Lung (tissue), 11 donors: ENCODE measurements at regions not wholly inside any gene's neighbourhood (a gene's known extent, or its start where the extent isn't known, plus 50 kb on each side); places are given as distances from the start of the nearest gene placed in this dataset.
"Not testable (repeated sequence)": the region's sequence is repeated elsewhere in the genome, so short reads cannot be mapped to it uniquely, and the experiment has no call there.

Experiments used
- ATAC-seq: fragments of 200-7000 bp; cut with Tn5 transposase; one replicate; pipeline ENCODE4 v1.9.1; 2020; ENCODE audit warnings: moderate number of reproducible peaks; ENCODE audit not compliant: insufficient read depth, low FRiP score
- DNase-seq, 3 donors: peaks; one replicate each; pipeline ENCODE4 v3.0.0-alpha.2; 2013 to 2017
- H3K27ac ChIP-seq, 2 donors: one replicate each; pipeline ENCODE4 v1.5.1; 2013; ENCODE audit warnings: mild to moderate bottlenecking in 2 of 2, moderate library complexity in 2 of 2, control low read depth in 1 of 2, inconsistent platforms in 1 of 2, low read depth in 1 of 2, low read length in 1 of 2
- H3K27me3 ChIP-seq, 3 donors: one replicate each; pipeline ENCODE4 v1.5.1; 2013; ENCODE audit warnings: low read length in 2 of 3; ENCODE audit not compliant: control insufficient read depth in 3 of 3, insufficient read depth in 3 of 3
- H3K36me3 ChIP-seq, 4 donors: one replicate each; pipeline ENCODE4 v1.5.1; 2013; ENCODE audit warnings: low read length in 4 of 4, mild to moderate bottlenecking in 1 of 4, moderate library complexity in 1 of 4; ENCODE audit not compliant: control insufficient read depth in 4 of 4, insufficient read depth in 4 of 4
- H3K4me1 ChIP-seq, 5 donors: one replicate each; pipeline ENCODE4 v1.5.1; 2013; ENCODE audit warnings: low read length in 5 of 5, mild to moderate bottlenecking in 2 of 5, moderate library complexity in 1 of 5; ENCODE audit not compliant: control insufficient read depth in 5 of 5, insufficient read depth in 5 of 5
- H3K4me3 ChIP-seq: one replicate; pipeline ENCODE4 v1.5.1; 2013; ENCODE audit warnings: mild to moderate bottlenecking, control low read depth, moderate library complexity
- H3K9ac ChIP-seq, 2 donors: one replicate each; pipeline ENCODE4 v1.5.1; 2013; ENCODE audit warnings: low read length in 2 of 2, control low read depth in 1 of 2; ENCODE audit not compliant: insufficient read depth in 1 of 2
- H3K9me3 ChIP-seq, 4 donors: one replicate each; pipeline ENCODE4 v1.5.1; 2013; ENCODE audit warnings: low read length in 3 of 4, mild to moderate bottlenecking in 1 of 4, moderate library complexity in 1 of 4; ENCODE audit not compliant: control insufficient read depth in 4 of 4, insufficient read depth in 3 of 4
- WGBS, 2 donors: extraction: QIAGEN DNeasy Blood & Tissue Kit; methylation state at CpG; one replicate each; pipeline ENCODE4 v1.1.7; 2013; 5-methylcytosine and 5-hydroxymethylcytosine counted together
- TF ChIP-seq, protein P1 (sequence below): IDR thresholded peaks from 2 replicates; pipeline ENCODE4 v1.5.1; 2012; ENCODE audit warnings: mild to moderate bottlenecking; ENCODE audit errors: control extremely low read depth, extremely low read depth
- donor health status: control.
- donor health status: control.
- donor health status: Bipolar disorder and iron deficiency.
- donor health status: healthy.
- donor health status: DM: yes; HTN: yes; CAD: no.

DNA sequence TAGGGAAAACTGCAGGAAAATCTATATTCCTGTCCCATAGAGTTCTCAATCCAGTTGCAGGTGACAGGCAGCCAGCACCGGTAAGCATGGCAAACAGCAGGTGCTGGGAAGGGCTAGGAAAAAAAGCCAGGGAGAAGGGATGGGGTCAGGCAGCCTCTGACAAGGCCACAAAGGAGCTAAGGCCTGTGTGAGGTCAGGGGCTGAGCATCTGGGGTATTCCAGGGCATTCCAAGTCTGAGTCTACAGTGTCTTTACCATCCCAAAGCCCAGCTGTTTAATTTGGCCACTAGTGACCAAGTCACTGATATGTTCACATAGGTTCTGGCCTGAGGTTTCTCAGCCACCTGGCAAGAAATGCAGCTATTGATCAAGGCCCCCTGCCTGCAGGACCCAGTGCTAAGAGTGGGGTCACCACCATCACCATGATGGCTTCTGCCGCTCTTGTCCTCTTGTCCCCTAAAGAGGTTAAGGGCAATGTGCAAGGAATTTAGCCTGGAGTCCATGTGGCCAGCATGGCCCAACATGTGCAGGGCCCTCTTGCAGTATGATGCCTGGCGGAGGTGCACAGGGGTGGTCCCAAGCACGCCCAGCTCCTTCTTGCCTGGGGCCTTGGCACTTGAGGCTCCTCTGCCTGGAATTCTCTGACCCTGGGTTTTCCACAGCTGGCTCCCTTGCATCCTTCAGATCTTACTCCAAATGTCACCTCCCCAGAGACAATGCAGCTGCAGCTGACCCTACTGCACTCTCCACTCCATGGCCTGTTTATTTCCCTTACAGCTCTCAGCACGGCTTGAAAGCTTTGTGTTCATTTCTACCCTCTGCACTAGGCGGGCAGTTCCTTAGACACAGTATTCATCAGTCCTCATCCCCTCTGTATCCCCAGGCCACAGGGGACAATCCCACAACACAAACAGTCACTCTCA is 213.1 kb downstream of the MSX2 start:
- TF ChIP-seq, protein P1, sequence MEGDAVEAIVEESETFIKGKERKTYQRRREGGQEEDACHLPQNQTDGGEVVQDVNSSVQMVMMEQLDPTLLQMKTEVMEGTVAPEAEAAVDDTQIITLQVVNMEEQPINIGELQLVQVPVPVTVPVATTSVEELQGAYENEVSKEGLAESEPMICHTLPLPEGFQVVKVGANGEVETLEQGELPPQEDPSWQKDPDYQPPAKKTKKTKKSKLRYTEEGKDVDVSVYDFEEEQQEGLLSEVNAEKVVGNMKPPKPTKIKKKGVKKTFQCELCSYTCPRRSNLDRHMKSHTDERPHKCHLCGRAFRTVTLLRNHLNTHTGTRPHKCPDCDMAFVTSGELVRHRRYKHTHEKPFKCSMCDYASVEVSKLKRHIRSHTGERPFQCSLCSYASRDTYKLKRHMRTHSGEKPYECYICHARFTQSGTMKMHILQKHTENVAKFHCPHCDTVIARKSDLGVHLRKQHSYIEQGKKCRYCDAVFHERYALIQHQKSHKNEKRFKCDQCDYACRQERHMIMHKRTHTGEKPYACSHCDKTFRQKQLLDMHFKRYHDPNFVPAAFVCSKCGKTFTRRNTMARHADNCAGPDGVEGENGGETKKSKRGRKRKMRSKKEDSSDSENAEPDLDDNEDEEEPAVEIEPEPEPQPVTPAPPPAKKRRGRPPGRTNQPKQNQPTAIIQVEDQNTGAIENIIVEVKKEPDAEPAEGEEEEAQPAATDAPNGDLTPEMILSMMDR, result no peak
- H3K36me3 ChIP-seq, result no peaks in the 10 kb centered on the region
- H3K9ac ChIP-seq, result no peak overlapping the region
- H3K4me3 ChIP-seq, result no peak overlapping the region
- peaks cover 0 to 9% (median 2%) of the 10 kb centered on the region in 3 donors for H3K27me3 ChIP-seq
- peaks cover 0 to 6% (median 0%) of the 10 kb centered on the region in 4 donors for H3K9me3 ChIP-seq
- no peak overlapping the region for H3K27ac ChIP-seq
- H3K4me1 ChIP-seq, result peaks cover 0 to 1% (median 0%) of the 10 kb centered on the region in 5 donors
- ATAC-seq, result no peak
- 77 to 83% methylated on average over 6 of the region's 6 CpGs for WGBS, 2 donors
- DNase-seq, result no peak

DNA sequence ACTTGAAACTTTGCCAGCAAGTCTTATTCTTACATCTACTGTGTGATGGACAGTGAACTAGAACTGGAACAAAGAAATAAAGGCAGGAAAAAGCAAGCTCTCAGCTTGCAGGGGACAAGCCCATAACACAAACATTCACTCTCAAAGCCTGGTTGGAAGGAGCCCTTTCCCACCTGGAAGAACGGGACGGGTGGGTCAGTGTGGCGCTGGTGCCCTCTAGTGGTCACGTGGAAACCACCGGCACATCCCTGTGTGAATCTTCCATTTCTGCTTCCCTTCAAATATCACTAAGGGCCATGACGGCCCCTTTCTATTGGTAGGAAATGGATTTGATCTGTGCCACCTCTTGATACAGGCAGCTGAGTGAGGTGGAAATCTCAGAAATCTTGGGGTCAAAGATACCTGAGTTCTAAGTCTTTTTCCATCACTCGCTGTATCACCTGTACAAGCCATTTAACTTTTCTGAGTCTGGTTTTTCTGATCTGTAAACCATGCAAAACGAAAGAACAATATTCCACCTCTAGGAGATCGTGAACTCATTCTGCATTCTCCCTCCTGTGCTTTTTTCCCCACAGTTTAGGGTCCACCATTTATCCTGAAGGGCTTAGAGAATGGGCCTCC is 211.6 kb downstream of the MSX2 start:
- DNase-seq (peak; percentile 73 to 77 (median 77)), ATAC-seq (peak; percentile 51)
- 21 to 25% methylated on average over 9 of the region's 9 CpGs for WGBS, 2 donors
- H3K36me3 ChIP-seq, result no peaks in the 10 kb centered on the region
- H3K27me3 ChIP-seq, result peaks cover 0 to 6% (median 2%) of the 10 kb centered on the region in 3 donors
- peaks cover 0 to 7% (median 0%) of the 10 kb centered on the region in 4 donors for H3K9me3 ChIP-seq
- H3K27ac ChIP-seq, result no peak overlapping the region
- H3K4me3 ChIP-seq, result no peak overlapping the region
- TF ChIP-seq, protein P1, result peak; percentile 44
- no peak overlapping the region for H3K9ac ChIP-seq
- peaks cover 0 to 1% (median 0%) of the 10 kb centered on the region in 5 donors for H3K4me1 ChIP-seq

DNA sequence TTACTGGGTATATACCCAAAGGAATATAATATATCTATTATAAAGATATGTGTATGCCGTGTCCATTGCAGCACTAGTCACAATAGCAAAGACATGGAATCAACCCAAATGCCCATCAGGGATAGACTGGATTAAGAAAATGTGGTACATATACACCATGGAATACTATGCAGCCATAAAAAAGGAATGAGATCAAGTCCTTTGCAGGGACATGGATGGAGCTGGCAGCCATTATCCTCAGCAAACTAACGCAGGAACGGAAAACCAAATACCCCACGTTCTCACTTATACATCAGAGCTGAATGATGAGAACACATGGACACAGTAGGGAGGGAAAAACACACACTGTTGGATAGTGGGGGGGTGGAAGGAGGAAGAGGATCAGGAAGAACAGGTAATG is 206.7 kb downstream of the MSX2 start:
- not testable (repeated sequence) for H3K27me3 ChIP-seq, H3K9me3 ChIP-seq, H3K27ac ChIP-seq, H3K4me3 ChIP-seq, H3K9ac ChIP-seq, ATAC-seq, H3K4me1 ChIP-seq, DNase-seq, H3K36me3 ChIP-seq
- WGBS, 2 donors, result 95 to 97% methylated on average over 4 of the region's 4 CpGs

DNA sequence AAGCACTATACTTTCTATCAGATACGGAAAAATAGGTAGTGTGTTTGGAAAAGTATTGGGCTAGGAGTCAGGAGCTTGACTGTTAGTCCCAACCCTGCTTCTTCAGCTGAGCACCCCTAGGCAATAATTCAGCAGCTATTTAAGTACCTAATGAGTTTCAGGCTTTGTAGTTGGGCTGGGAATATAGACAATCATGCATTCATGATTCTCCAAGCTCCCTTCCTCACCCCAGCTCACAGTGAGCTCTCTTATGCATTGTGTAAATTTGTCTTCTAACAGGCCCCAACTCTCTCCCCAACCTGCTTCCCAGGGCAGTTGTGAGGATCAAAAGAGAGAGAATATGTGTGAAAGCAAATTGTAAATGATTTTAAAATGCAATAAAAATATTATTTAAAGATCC is 201.2 kb downstream of the MSX2 start:
- 79 to 95% methylated on average over 1 of the region's 1 CpG for WGBS, 2 donors
- TF ChIP-seq, protein P1, result no peak
- ATAC-seq, result no peak

More for the DNA sequence above, 201.2 kb downstream of the MSX2 start:
- Histone ChIP-seq H3K4me3 (no peak overlapping the region), H3K27ac (no peak overlapping the region), H3K36me3 (no peaks in the 10 kb centered on the region), H3K9me3 (no peaks in the 10 kb centered on the region), H3K9ac (no peak overlapping the region), H3K4me1 (no peaks in the 10 kb centered on the region), H3K27me3 (no peaks in the 10 kb centered on the region)
- DNase-seq, result no peak
